Suprapubic skin (tissue), 4 donors: ENCODE measurements at regions not wholly inside any gene's neighbourhood (a gene's known extent, or its start where the extent isn't known, plus 50 kb on each side); places are given as distances from the start of the nearest gene placed in this dataset.

ENCODE experiments used
- POLR2A ChIP-seq, 2 donors: fragments of 450-650 bp; IDR thresholded peaks; one replicate each; pipeline ENCODE4 v1.6.1; 2017; ENCODE audit warnings: antibody characterized with exemption in 2 of 2, mild to moderate bottlenecking in 2 of 2, moderate library complexity in 2 of 2
- POLR2AphosphoS5 ChIP-seq, 3 donors: sonication (generic); formaldehyde crosslinking; IDR thresholded peaks; one replicate each; pipeline ENCODE4 v1.6.1; 2017; ENCODE audit warnings: antibody characterized with exemption in 3 of 3
- TF ChIP-seq, protein P1 (sequence below), 2 donors: fragments of 200-600 bp in 1 of 2; fragments of 450-650 bp in 1 of 2; sonication (generic) in 1 of 2; IDR thresholded peaks; one replicate each; pipeline ENCODE4 v1.5.1; 2016 to 2019; ENCODE audit warnings: antibody characterized with exemption in 2 of 2, mild to moderate bottlenecking in 1 of 2, moderate library complexity in 1 of 2

DNA sequence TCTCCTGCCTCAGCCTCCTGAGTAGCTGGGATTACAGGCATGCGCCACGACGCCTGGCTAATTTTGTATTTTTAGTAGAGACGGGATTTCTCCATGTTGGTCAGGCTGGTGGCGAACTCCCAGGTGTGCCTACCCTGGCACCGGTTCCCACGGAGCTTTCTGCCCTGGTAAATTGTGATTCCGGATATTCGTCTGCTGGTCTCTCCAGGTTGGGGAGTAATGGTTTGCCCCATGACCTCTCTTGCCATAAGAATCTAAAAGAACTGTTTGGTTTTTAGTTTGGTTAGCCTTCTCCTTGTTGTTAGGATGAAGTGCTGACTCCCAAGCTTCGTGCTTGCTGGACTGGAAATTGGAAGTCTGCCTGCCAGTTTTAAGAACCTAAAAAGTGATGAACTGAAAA lies 223.8 kb downstream of the BCAS1 start:
- TF ChIP-seq, protein P1, sequence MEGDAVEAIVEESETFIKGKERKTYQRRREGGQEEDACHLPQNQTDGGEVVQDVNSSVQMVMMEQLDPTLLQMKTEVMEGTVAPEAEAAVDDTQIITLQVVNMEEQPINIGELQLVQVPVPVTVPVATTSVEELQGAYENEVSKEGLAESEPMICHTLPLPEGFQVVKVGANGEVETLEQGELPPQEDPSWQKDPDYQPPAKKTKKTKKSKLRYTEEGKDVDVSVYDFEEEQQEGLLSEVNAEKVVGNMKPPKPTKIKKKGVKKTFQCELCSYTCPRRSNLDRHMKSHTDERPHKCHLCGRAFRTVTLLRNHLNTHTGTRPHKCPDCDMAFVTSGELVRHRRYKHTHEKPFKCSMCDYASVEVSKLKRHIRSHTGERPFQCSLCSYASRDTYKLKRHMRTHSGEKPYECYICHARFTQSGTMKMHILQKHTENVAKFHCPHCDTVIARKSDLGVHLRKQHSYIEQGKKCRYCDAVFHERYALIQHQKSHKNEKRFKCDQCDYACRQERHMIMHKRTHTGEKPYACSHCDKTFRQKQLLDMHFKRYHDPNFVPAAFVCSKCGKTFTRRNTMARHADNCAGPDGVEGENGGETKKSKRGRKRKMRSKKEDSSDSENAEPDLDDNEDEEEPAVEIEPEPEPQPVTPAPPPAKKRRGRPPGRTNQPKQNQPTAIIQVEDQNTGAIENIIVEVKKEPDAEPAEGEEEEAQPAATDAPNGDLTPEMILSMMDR (IDR thresholded peaks at IDR 0.05): no peak
- TF ChIP-seq POLR2A (IDR thresholded peaks at IDR 0.05) (no peak), POLR2AphosphoS5 (IDR thresholded peaks at IDR 0.05) (no peak)
